ENCODE measurements at regions not wholly inside any gene's neighbourhood (a gene's known extent, or its start where the extent isn't known, plus 50 kb on each side); places are given as distances from the start of the nearest gene placed in this dataset.
A peak's percentile ranks its signal among the peaks of the same experiment; 100 is the strongest.

- DNase-seq = no peak
Measured at GRCh38 chr2:226251661-226252060, 548.0 kb downstream of the IRS1 start.

GRCh38 chr2:226247289-226248275 is 552.0 kb downstream of the IRS1 start:
- DNase-seq = no peak

- no peak for DNase-seq
Measured at GRCh38 chr2:226234187-226234586, 565.4 kb downstream of the IRS1 start.

DNA sequence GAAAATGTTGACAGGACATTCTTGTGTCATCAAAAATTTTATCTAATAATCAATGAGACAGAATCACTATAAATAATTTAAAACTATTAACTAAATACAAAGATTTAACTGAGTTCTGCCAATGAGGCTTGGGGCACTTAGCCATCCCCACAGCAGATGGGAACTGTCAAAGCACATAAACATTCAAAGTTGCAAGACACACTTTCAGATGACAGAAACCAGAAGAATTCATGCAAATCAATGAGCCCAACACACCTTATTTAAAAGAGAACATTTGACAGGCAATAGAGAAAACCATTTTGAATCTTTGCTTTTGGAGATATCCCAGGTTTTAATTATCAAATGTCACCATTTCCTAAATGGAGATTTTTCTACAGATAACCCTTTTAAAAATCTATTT is 566.2 kb downstream of the IRS1 start:
- DNase-seq = no peak

- no peak for DNase-seq
Measured at GRCh38 chr2:226228080-226228479, 571.5 kb downstream of the IRS1 start.

GRCh38 chr2:226227341-226227740 is 572.3 kb downstream of the IRS1 start:
- no peak for DNase-seq

- DNase-seq = no peak
Measured at GRCh38 chr2:226223704-226224103, 575.9 kb downstream of the IRS1 start.

DNA sequence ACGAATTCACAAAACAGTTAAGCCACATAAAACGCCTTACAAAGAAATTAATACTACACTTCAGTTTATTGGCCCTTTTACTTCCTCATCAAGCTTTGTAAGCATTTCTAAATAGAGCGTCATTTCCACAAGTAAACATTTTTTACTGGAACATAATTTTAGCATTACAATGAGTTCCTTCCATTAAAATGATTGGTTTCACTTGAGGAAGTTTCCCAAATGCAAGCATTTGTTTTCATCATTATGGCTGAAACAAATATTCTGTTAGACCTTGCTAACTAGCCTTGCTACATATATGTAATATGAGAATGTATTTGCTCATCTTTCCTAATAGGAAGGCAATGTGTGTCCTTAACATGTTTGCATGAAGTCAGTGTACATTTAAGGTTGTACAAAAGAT is 579.1 kb downstream of the IRS1 start:
- no peak for DNase-seq

GRCh38 chr2:226217191-226217590 is 582.4 kb downstream of the IRS1 start:
- no peak for DNase-seq

DNA sequence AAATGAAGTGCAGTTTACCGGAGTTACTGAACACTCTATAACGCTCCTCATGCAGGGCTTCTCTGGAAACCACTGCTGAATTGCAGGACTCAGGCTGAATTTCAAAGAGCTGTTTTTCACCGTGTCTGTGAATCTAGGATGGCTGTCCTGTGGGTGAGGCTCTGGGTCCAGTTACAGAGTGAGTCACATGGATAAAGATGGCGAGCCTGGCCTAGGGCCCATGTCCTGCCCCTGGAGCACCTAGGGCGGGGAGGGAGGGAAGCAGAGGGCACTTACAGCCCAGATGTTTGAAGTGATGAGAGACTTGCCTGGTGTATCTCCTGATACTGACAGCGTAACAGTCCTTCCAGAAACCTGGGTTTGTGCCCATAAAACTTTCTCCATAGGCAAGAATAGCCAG is 583.0 kb downstream of the IRS1 start:
- DNase-seq = no peak

- DNase-seq = peak; percentile 28
Measured at GRCh38 chr2:226215902-226216503, 583.6 kb downstream of the IRS1 start.

GRCh38 chr2:226213717-226214116 is 585.9 kb downstream of the IRS1 start:
- no peak for DNase-seq

- no peak for DNase-seq
Measured at GRCh38 chr2:226211439-226211838, 588.2 kb downstream of the IRS1 start.

DNA sequence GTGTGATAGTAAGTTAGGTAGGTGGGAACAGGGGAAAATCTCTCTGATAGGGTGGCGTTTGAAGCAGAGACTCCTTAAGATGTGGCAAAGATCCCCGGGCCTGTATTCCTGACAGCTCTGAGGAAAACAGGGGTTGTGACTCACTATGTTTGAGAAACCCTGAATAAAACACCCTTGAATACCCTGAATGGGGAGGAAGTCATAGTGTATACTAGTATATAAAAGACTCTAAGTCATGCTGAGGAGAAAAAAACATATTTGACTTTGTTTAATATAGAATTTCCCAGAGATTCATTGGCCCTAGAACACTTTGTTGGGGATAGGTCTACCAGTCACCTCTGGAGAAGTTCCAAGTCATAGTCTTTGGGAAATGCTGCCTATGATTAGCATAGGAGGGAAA is 590.9 kb downstream of the IRS1 start:
- no peak for DNase-seq

DNA sequence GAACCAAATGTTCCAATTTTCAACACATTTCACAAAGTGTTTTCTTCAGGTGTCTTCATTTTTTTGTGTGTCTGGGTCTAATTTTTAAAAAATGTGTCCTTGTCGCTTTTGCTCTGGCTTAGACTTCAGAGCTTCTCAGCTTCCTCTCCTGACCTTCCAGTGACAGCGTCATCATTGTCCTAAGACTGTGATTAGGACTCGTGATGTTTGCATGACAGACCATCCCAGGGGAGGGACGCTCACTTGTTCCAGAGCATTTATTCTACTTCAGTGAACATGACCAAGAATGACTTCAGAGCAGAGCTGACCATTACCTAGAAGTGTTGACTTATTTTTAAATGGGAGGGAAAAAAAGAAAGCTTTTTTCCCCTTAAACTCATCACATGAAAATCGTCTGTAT is 591.9 kb downstream of the IRS1 start:
- no peak for DNase-seq

- DNase-seq = no peak
Measured at GRCh38 chr2:226199555-226199954, 600.1 kb downstream of the IRS1 start.

DNA sequence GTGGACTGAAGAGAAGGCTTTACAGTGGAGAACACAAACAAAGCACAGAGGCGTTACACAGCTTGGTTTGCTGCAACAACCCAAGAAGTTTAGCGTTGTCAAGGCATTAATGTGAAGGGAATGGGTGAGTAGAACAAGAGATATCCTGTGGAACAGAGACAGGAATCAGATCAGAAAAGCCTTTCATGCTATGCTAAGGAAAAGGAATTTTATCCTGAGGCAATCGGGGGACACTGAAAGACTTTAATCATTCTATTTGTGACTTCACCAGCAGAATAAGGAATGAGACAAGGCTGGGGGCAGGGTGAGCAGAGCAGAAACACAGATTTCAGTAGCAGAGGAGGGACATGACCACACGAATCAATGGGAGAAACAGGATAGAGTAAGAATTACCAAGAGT is 600.7 kb downstream of the IRS1 start:
- no peak for DNase-seq

DNA sequence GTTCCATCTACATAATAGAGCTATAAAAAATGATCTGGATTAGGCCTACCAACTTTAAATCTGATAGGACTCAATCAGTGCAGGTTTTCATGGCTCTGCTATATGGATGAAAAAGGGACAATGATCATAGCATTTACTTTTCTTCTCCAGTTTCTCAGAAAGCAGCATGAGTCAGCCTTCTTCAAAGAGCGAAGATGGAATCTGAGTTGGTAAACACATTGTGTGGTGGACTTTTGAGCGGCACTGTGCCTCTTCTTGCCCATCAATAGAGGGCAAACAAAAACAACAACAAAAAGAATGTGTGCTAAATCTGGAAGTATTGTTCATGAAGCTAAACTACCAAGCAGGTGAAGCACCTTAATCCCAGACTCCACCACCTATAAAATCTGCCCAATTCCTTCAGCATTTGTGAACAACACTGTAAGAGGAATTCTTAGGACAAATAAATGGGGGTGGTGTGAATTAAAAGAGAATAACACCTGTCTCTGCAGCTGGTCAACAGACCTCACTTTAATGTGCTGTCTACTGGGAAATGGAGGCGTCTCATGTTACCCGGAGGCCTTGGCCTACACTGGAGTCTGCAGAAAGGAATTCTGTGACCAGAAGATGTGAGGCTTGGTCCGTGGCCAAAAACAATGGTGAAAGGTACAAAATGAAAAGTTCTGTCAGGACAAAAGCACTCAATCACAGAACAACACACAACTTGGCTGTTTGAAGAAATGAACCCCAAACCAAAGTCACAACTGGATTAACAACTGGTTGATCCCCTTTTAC is 609.0 kb downstream of the IRS1 start:
- DNase-seq = no peak

GRCh38 chr2:226189061-226189460 is 610.6 kb downstream of the IRS1 start:
- DNase-seq = no peak

DNA sequence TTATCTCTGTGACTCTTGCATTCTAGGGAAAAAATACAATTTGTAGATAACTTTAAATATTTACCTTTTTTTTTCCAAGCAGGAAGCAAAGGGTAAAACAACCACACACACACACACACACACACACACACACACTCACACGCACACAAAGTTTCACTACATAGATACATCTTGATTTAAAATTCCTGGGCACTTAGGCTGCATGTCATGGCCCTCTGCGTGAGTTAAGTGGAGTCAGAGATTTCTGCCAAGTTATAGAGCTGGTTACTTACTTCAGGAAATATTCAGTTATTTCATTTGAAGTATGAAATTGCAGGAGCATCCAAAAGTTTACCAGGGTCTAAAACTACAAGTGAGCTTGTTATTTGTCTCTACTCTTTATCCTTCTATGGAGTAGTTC is 612.0 kb downstream of the IRS1 start:
- no peak for DNase-seq

DNA sequence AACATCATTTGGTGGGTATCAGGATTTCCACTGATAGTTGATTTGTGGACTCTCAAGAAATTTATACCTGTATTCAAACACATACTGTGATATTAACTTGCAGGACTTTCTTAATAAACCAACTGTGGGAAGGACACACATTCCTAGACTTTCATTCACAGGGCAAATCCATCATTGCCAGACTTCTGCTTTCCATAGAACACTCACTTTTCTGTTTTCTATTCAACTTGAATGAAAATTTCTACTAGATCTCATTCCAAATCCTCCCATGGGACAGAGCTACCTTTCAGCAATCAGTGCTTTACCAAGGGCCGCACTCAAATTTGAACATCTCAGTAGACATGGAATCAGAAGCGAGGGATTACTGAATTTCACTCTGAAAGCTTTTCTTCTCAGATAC is 612.5 kb downstream of the IRS1 start:
- DNase-seq = no peak

GRCh38 chr2:226185616-226186211 is 613.9 kb downstream of the IRS1 start:
- DNase-seq = no peak

DNA sequence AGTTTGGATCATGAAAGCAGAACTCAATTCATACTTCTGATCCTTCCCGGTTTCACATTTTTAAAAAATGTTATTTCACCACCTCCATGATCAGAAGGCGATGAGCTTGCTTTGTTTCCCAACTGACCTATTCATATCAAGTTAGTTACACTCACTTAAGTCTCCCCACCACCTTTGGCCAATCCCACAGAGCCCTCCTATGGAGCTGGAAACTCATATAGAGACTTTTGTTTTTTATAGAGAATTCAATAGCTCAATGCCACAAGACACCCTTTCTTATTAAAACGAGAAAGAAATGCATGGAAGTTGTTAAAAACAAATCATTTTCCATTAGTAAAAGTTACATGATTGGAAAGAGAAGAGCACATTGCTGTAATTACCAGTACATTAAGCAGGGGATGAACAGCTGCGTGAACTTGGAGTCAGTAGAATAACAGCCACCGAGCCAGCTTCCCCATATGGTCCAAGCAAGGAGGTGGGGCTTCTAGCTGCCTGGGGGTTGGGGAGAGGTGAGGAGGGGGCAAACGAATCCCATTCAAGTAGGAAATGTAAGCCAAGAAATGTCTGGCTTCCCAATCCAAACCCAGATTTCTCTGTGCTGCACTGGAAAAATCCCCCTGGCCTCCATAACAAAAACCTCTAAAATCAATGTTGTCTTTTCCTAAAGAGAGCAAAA is 614.5 kb downstream of the IRS1 start:
- DNase-seq = no peak

All from CD4-positive, alpha-beta T cell treated with Interferon gamma for 1 hour (primary cell).